ENCODE measurements at regions not wholly inside any gene's neighbourhood (a gene's known extent, or its start where the extent isn't known, plus 50 kb on each side); places are given as distances from the start of the nearest gene placed in this dataset.
"Not testable (repeated sequence)": the region's sequence is repeated elsewhere in the genome, so short reads cannot be mapped to it uniquely, and the experiment has no call there.

- FAIRE-seq (no peak), DNase-seq (ENCODE audit: insufficient read length) (no peak)
- TF ChIP-seq POLR2AphosphoS5 (IDR thresholded peaks at IDR 0.05; ENCODE audit: low read depth, low read length): no peak
- no peak for TF ChIP-seq POLR2A (IDR thresholded peaks at IDR 0.05; ENCODE audit: low read depth, low read length)
- no peak for TF ChIP-seq TAF1 (IDR thresholded peaks at IDR 0.05; ENCODE audit: borderline replicate concordance, low read depth, low read length)
Measured at GRCh38 chr6:85135376-85136094, 314.3 kb upstream of the NT5E start.

GRCh38 chr6:85134172-85134571 lies 315.7 kb upstream of the NT5E start:
- DNase-seq (ENCODE audit: insufficient read length): no peak
- TF ChIP-seq POLR2AphosphoS5 (IDR thresholded peaks at IDR 0.05; ENCODE audit: low read depth, low read length): no peak
- TF ChIP-seq TAF1 (IDR thresholded peaks at IDR 0.05; ENCODE audit: borderline replicate concordance, low read depth, low read length): no peak
- no peak for FAIRE-seq

- FAIRE-seq (no peak), DNase-seq (ENCODE audit: insufficient read length) (no peak)
- no peak for TF ChIP-seq TAF1 (IDR thresholded peaks at IDR 0.05; ENCODE audit: borderline replicate concordance, low read depth, low read length)
- no peak for TF ChIP-seq POLR2AphosphoS5 (IDR thresholded peaks at IDR 0.05; ENCODE audit: low read depth, low read length)
- TF ChIP-seq POLR2A (IDR thresholded peaks at IDR 0.05; ENCODE audit: low read depth, low read length): no peak
Measured at GRCh38 chr6:85132091-85132490, 317.8 kb upstream of the NT5E start.

GRCh38 chr6:85130743-85131142 lies 319.1 kb upstream of the NT5E start:
- FAIRE-seq (no peak), DNase-seq (ENCODE audit: insufficient read length) (no peak)
- TF ChIP-seq POLR2A (IDR thresholded peaks at IDR 0.05; ENCODE audit: low read depth, low read length) (no peak), TAF1 (IDR thresholded peaks at IDR 0.05; ENCODE audit: borderline replicate concordance, low read depth, low read length) (no peak), POLR2AphosphoS5 (IDR thresholded peaks at IDR 0.05; ENCODE audit: low read depth, low read length) (no peak)

- FAIRE-seq (no peak), DNase-seq (ENCODE audit: insufficient read length) (no peak)
- TF ChIP-seq TAF1 (IDR thresholded peaks at IDR 0.05; ENCODE audit: borderline replicate concordance, low read depth, low read length) (no peak), POLR2AphosphoS5 (IDR thresholded peaks at IDR 0.05; ENCODE audit: low read depth, low read length) (no peak), POLR2A (IDR thresholded peaks at IDR 0.05; ENCODE audit: low read depth, low read length) (no peak)
Measured at GRCh38 chr6:85129881-85130280, 320.0 kb upstream of the NT5E start.

GRCh38 chr6:85128781-85129180 lies 321.1 kb upstream of the NT5E start:
- TF ChIP-seq TAF1 (IDR thresholded peaks at IDR 0.05; ENCODE audit: borderline replicate concordance, low read depth, low read length) (no peak), POLR2AphosphoS5 (IDR thresholded peaks at IDR 0.05; ENCODE audit: low read depth, low read length) (no peak), POLR2A (IDR thresholded peaks at IDR 0.05; ENCODE audit: low read depth, low read length) (no peak)
- FAIRE-seq: no peak
- no peak for DNase-seq (ENCODE audit: insufficient read length)

GRCh38 chr6:85128256-85128655 lies 321.6 kb upstream of the NT5E start:
- FAIRE-seq; DNase-seq (ENCODE audit: insufficient read length): not testable (repeated sequence)

GRCh38 chr6:85127696-85128243 lies 322.1 kb upstream of the NT5E start:
- FAIRE-seq (no peak), DNase-seq (ENCODE audit: insufficient read length) (no peak)
- TF ChIP-seq POLR2AphosphoS5 (IDR thresholded peaks at IDR 0.05; ENCODE audit: low read depth, low read length) (no peak), POLR2A (IDR thresholded peaks at IDR 0.05; ENCODE audit: low read depth, low read length) (no peak), TAF1 (IDR thresholded peaks at IDR 0.05; ENCODE audit: borderline replicate concordance, low read depth, low read length) (no peak)

GRCh38 chr6:85127168-85127498 lies 322.8 kb upstream of the NT5E start:
- TF ChIP-seq POLR2AphosphoS5 (IDR thresholded peaks at IDR 0.05; ENCODE audit: low read depth, low read length) (no peak), POLR2A (IDR thresholded peaks at IDR 0.05; ENCODE audit: low read depth, low read length) (no peak), TAF1 (IDR thresholded peaks at IDR 0.05; ENCODE audit: borderline replicate concordance, low read depth, low read length) (no peak)
- FAIRE-seq (no peak), DNase-seq (ENCODE audit: insufficient read length) (no peak)

GRCh38 chr6:85126485-85127167 lies 323.3 kb upstream of the NT5E start:
- DNase-seq (ENCODE audit: insufficient read length) (no peak), FAIRE-seq (peak; percentile 5)
- no peak for TF ChIP-seq POLR2A (IDR thresholded peaks at IDR 0.05; ENCODE audit: low read depth, low read length)
- TF ChIP-seq TAF1 (IDR thresholded peaks at IDR 0.05; ENCODE audit: borderline replicate concordance, low read depth, low read length): no peak
- TF ChIP-seq POLR2AphosphoS5 (IDR thresholded peaks at IDR 0.05; ENCODE audit: low read depth, low read length): no peak

- DNase-seq (ENCODE audit: insufficient read length): no peak
- TF ChIP-seq POLR2A (IDR thresholded peaks at IDR 0.05; ENCODE audit: low read depth, low read length): no peak
- FAIRE-seq: no peak
Measured at GRCh38 chr6:85125526-85125925, 324.4 kb upstream of the NT5E start.

Measured in GM12892 (cell line).